SJCRH30 (cell line): ENCODE measurements at regions not wholly inside any gene's neighbourhood (a gene's known extent, or its start where the extent isn't known, plus 50 kb on each side); places are given as distances from the start of the nearest gene placed in this dataset.
A peak's percentile ranks its signal among the peaks of the same experiment; 100 is the strongest.

Source experiments
- DNase-seq, 2 experiments: peaks; one replicate each; pipeline ENCODE4 v3.0.0-alpha.2; 2015 to 2020
- H3K27ac ChIP-seq: fragments of 250-450 bp; sonication (Bioruptor Pico); 2 replicates; pipeline ENCODE4 v1.5.1; 2020; ENCODE audit warnings: mild to moderate bottlenecking, moderate library complexity
- H3K27me3 ChIP-seq: fragments of 250-450 bp; sonication (Bioruptor Pico); 2 replicates; pipeline ENCODE4 v1.5.1; 2020; ENCODE audit warnings: mild to moderate bottlenecking, moderate library complexity
- H3K36me3 ChIP-seq: fragments of 250-450 bp; sonication (Bioruptor Pico); 2 replicates; pipeline ENCODE4 v1.5.1; 2020; ENCODE audit warnings: mild to moderate bottlenecking, moderate library complexity
- H3K4me1 ChIP-seq: fragments of 250-450 bp; sonication (Bioruptor Pico); 2 replicates; pipeline ENCODE4 v1.5.1; 2020; ENCODE audit warnings: mild to moderate bottlenecking, moderate library complexity
- H3K4me3 ChIP-seq: fragments of 250-450 bp; sonication (Bioruptor Pico); 2 replicates; pipeline ENCODE4 v1.5.1; 2020; ENCODE audit warnings: mild to moderate bottlenecking, moderate library complexity
- H3K9me3 ChIP-seq: fragments of 250-450 bp; sonication (Bioruptor Pico); replicated peaks from 2 replicates; pipeline ENCODE4 v1.5.1; 2020; ENCODE audit warnings: mild to moderate bottlenecking, moderate library complexity

- no peak for DNase-seq
- peak overlapping the region; percentile 54 for H3K27ac ChIP-seq
- H3K36me3 ChIP-seq, result no peaks in the 10 kb centered on the region
- peaks cover 20% of the 10 kb centered on the region for H3K4me1 ChIP-seq
- no peak overlapping the region for H3K4me3 ChIP-seq
- no peaks in the 10 kb centered on the region for H3K27me3 ChIP-seq
- no peaks in the 10 kb centered on the region for H3K9me3 ChIP-seq
Measured at GRCh38 chr7:84638339-84638697, 443.7 kb upstream of the SEMA3A start.

DNA sequence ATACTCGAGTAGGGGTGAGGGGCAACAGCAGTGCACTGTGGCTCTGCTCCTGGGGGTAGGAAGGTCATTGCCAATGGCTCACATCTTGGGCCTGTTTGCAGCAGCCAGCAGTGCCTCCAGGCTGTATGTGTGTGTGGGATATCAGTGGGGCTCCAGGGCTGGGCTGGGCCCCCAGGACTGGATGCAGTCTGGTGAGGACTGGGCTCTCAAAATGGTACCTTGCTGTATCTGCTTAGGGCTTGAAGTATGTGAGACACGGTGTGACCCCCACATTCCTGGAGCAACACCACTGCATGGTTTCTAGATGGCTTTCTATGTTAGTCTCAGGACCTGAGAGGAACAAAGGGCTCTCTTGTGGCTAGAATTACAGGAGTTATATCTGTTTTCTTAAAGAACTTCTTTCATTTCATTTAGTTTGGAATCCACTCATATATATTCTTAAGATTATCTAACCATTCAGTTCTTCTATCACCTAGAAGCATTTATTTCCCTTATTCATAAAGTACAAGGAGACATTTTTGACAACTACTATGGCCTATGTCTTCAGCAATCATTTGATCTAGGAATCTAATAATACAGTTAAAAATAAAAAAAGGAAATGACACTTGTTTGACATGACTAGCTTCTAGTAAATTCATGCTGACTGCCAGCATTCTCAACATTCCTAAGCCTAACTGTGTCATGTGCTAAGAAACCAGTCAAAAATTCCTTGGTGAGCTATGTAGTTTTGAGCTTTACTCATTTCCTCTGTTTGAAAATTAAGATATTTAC is 443.2 kb upstream of the SEMA3A start:
- peak; percentile 35 to 38 for DNase-seq
- no peaks in the 10 kb centered on the region for H3K27me3 ChIP-seq
- H3K4me3 ChIP-seq, result no peak overlapping the region
- peaks cover 20% of the 10 kb centered on the region for H3K4me1 ChIP-seq
- peak overlapping the region; percentile 54 for H3K27ac ChIP-seq
- no peaks in the 10 kb centered on the region for H3K9me3 ChIP-seq
- no peaks in the 10 kb centered on the region for H3K36me3 ChIP-seq

DNA sequence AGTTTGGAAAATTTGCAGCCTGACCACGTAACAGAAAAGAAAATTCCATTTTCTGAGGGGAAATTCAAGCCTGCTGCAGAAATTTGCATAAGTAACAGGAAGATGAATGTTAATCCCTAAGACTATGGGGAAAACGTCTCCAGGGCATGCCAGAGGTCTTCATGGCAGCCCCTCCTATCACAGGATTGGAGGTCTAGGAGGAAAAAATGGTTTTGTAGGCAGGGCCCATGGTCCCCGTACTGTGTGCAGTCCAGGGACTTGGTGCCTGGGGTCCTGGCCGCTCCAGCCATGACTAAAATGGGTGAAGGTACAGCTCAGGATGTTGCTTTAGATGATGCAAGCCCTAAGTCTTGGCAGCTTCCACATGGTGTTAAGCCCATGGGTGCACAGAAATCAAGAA is 437.3 kb upstream of the SEMA3A start:
- Histone ChIP-seq H3K4me3 (no peak overlapping the region), H3K36me3 (no peaks in the 10 kb centered on the region), H3K4me1 (no peaks in the 10 kb centered on the region), H3K27me3 (no peaks in the 10 kb centered on the region), H3K27ac (no peak overlapping the region), H3K9me3 (no peaks in the 10 kb centered on the region)
- DNase-seq, result no peak

GRCh38 chr7:84629640-84630318 is 435.2 kb upstream of the SEMA3A start:
- no peaks in the 10 kb centered on the region for H3K27me3 ChIP-seq
- no peaks in the 10 kb centered on the region for H3K9me3 ChIP-seq
- no peaks in the 10 kb centered on the region for H3K36me3 ChIP-seq
- DNase-seq, result no peak
- H3K4me1 ChIP-seq, result no peaks in the 10 kb centered on the region
- no peak overlapping the region for H3K4me3 ChIP-seq
- H3K27ac ChIP-seq, result no peak overlapping the region

GRCh38 chr7:84629216-84629615 is 434.6 kb upstream of the SEMA3A start:
- H3K4me3 ChIP-seq, result no peak overlapping the region
- no peaks in the 10 kb centered on the region for H3K9me3 ChIP-seq
- H3K27ac ChIP-seq, result no peak overlapping the region
- no peaks in the 10 kb centered on the region for H3K4me1 ChIP-seq
- H3K27me3 ChIP-seq, result no peaks in the 10 kb centered on the region
- DNase-seq, result no peak
- H3K36me3 ChIP-seq, result no peaks in the 10 kb centered on the region

- Histone ChIP-seq H3K4me3 (no peak overlapping the region), H3K9me3 (no peaks in the 10 kb centered on the region), H3K4me1 (no peaks in the 10 kb centered on the region), H3K27me3 (no peaks in the 10 kb centered on the region), H3K36me3 (no peaks in the 10 kb centered on the region), H3K27ac (no peak overlapping the region)
- no peak for DNase-seq
Measured at GRCh38 chr7:84627250-84627649, 432.7 kb upstream of the SEMA3A start.

DNA sequence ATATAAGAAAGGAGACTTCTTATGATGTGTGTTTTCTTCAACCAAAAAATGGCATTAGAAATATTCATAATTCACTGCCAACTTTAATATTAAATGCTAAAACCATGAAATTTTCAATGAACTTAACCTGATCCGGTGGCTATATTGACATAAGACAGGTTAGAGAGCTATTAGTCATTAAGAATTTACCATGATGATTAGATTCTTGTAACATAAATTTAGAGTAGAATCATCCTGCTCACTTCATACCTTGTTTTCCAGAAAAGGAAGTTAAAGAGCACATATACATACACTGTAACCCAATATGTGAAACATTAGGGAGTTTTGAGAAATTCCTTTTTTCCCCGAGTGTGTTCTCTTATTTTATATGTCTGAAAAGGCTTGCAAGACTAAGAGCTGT is 430.3 kb upstream of the SEMA3A start:
- Histone ChIP-seq H3K4me1 (no peaks in the 10 kb centered on the region), H3K27ac (no peak overlapping the region), H3K27me3 (no peaks in the 10 kb centered on the region), H3K4me3 (no peak overlapping the region), H3K9me3 (no peaks in the 10 kb centered on the region), H3K36me3 (no peaks in the 10 kb centered on the region)
- DNase-seq, result no peak

- no peak for DNase-seq
- no peaks in the 10 kb centered on the region for H3K4me1 ChIP-seq
- no peak overlapping the region for H3K27ac ChIP-seq
- H3K9me3 ChIP-seq, result no peaks in the 10 kb centered on the region
- H3K4me3 ChIP-seq, result no peak overlapping the region
- H3K27me3 ChIP-seq, result no peaks in the 10 kb centered on the region
- no peaks in the 10 kb centered on the region for H3K36me3 ChIP-seq
Measured at GRCh38 chr7:84624527-84624926, 429.9 kb upstream of the SEMA3A start.

DNA sequence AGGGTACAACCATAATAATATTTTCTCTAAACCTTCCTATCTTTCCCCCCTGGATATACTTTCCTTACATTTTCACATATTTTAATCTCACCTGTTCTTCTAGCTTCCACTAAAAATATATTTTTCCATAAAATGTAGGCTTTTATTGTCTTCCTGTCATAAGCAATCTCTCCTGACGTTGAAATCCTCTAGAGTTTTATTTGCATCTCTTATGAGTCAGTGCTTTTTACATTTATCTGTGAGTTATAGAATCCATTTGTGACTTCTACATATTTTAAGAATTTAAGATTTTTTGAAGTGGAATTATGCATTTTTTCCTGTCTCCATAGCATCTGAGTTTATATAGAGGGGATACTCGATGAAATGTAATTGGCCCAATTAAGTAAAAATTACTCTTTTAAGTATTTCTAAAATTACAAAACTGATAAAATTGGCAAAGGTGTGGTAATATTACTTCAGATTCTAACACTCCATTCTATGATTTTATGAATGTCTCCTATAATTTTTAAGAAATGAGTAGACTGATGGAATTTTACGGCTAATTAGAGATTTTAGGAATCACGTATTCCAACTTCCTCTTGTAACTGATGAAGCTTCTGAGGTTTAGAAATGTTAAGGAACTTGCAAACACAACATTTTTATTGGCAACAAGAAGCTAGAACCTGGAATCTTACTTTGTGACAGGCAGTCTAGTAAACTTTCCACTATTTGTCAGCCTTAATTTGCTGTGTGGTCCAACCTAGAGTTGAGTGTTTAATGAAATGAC is 422.9 kb upstream of the SEMA3A start:
- no peaks in the 10 kb centered on the region for H3K9me3 ChIP-seq

GRCh38 chr7:84614821-84615501 is 420.4 kb upstream of the SEMA3A start:
- Histone ChIP-seq H3K4me3 (no peak overlapping the region), H3K4me1 (no peaks in the 10 kb centered on the region), H3K27me3 (no peaks in the 10 kb centered on the region), H3K27ac (no peak overlapping the region), H3K36me3 (no peaks in the 10 kb centered on the region), H3K9me3 (no peaks in the 10 kb centered on the region)
- DNase-seq, result no peak

More for the DNA sequence above, 422.9 kb upstream of the SEMA3A start:
- DNase-seq, result no peak
- H3K36me3 ChIP-seq, result no peaks in the 10 kb centered on the region
- no peaks in the 10 kb centered on the region for H3K4me1 ChIP-seq
- no peak overlapping the region for H3K27ac ChIP-seq
- no peak overlapping the region for H3K4me3 ChIP-seq
- H3K27me3 ChIP-seq, result no peaks in the 10 kb centered on the region

GRCh38 chr7:84612981-84613681 is 418.5 kb upstream of the SEMA3A start:
- Histone ChIP-seq H3K36me3 (no peaks in the 10 kb centered on the region), H3K9me3 (no peaks in the 10 kb centered on the region), H3K4me3 (no peak overlapping the region), H3K27me3 (no peaks in the 10 kb centered on the region), H3K4me1 (no peaks in the 10 kb centered on the region), H3K27ac (no peak overlapping the region)
- no peak for DNase-seq

DNA sequence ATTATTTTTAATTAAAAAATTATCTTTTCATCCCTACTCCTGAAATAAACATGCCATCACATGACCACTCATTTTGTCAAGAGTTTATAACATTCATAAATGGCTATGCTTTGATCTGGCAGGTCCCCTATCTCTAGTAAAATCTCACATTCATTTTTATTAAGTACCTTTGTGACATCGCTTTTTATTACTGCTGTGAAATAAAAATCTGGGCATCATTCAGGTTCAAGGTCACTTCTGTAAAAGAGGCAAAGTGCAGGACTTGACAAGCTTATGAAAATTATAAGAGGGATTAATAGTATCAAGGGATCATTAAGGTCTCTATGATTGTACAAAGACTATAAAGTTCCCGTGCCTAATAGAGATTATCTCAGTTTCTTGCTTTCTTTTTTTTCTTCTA is 416.8 kb upstream of the SEMA3A start:
- Histone ChIP-seq H3K4me1 (no peaks in the 10 kb centered on the region), H3K27ac (no peak overlapping the region), H3K9me3 (no peaks in the 10 kb centered on the region), H3K27me3 (no peaks in the 10 kb centered on the region), H3K36me3 (no peaks in the 10 kb centered on the region), H3K4me3 (no peak overlapping the region)
- no peak for DNase-seq

GRCh38 chr7:84610390-84610789 is 415.8 kb upstream of the SEMA3A start:
- H3K27ac ChIP-seq, result no peak overlapping the region
- no peak overlapping the region for H3K4me3 ChIP-seq
- no peaks in the 10 kb centered on the region for H3K27me3 ChIP-seq

GRCh38 chr7:84605301-84605700 is 410.7 kb upstream of the SEMA3A start:
- H3K27ac ChIP-seq, result no peak overlapping the region
- no peak for DNase-seq
- no peak overlapping the region for H3K4me3 ChIP-seq
- no peaks in the 10 kb centered on the region for H3K9me3 ChIP-seq
- no peaks in the 10 kb centered on the region for H3K27me3 ChIP-seq
- no peaks in the 10 kb centered on the region for H3K36me3 ChIP-seq
- H3K4me1 ChIP-seq, result no peaks in the 10 kb centered on the region

More at GRCh38 chr7:84610390-84610789, 415.8 kb upstream of the SEMA3A start:
- no peaks in the 10 kb centered on the region for H3K4me1 ChIP-seq
- no peaks in the 10 kb centered on the region for H3K36me3 ChIP-seq
- DNase-seq, result no peak
- no peaks in the 10 kb centered on the region for H3K9me3 ChIP-seq
